Natural killer cell (primary cell): ENCODE measurements at regions not wholly inside any gene's neighbourhood (a gene's known extent, or its start where the extent isn't known, plus 50 kb on each side); places are given as distances from the start of the nearest gene placed in this dataset.

Source experiments
- ATAC-seq, 3 donors: fragments of 150-1000 bp in 2 of 3; fragments of 200-7000 bp in 1 of 3; cut with Tn5 transposase; 1 replicate in 1 of 3; 2 replicates in 2 of 3; pipeline ENCODE4 v1.10.0; 2021; ENCODE audit warnings: mild to moderate bottlenecking in 2 of 3, moderate library complexity in 2 of 3
- DNase-seq, 2 donors: peaks; one replicate each; pipeline versions ENCODE4 v3.0.0 to v3.0.0-alpha.2; 2013 to 2021; ENCODE audit warnings: mixed read lengths in 1 of 2
- H3K27ac ChIP-seq: one replicate; pipeline ENCODE4 v1.5.1; 2013; ENCODE audit warnings: mild to moderate bottlenecking, low read length
- H3K27me3 ChIP-seq: one replicate; pipeline ENCODE4 v1.6.1; 2013; ENCODE audit warnings: low read length; ENCODE audit not compliant: control insufficient read depth, insufficient read depth
- H3K36me3 ChIP-seq: one replicate; pipeline ENCODE4 v1.6.1; 2013; ENCODE audit warnings: low read length; ENCODE audit not compliant: control insufficient read depth, insufficient read depth
- H3K4me1 ChIP-seq: one replicate; pipeline ENCODE4 v1.6.1; 2013; ENCODE audit warnings: low read length; ENCODE audit not compliant: control insufficient read depth, insufficient read depth
- H3K4me3 ChIP-seq: one replicate; pipeline ENCODE4 v1.5.1; 2013; ENCODE audit warnings: low read length
- H3K9me3 ChIP-seq: one replicate; pipeline ENCODE4 v1.6.1; 2013; ENCODE audit warnings: low read length; ENCODE audit not compliant: control insufficient read depth, insufficient read depth
- H3K27ac Mint-ChIP-seq, 2 donors: one replicate each; pipeline ENCODE4 v1.8.0; 2022; ENCODE audit warnings: mild to moderate bottlenecking in 2 of 2, mixed read lengths in 2 of 2, moderate library complexity in 1 of 2
- H3K27me3 Mint-ChIP-seq, 2 donors: one replicate each; pipeline ENCODE4 v1.8.0; 2022; ENCODE audit warnings: low read depth in 2 of 2, mixed read lengths in 2 of 2
- H3K36me3 Mint-ChIP-seq: one replicate; pipeline ENCODE4 v1.8.0; 2022; ENCODE audit warnings: mixed read lengths
- H3K4me1 Mint-ChIP-seq, 2 donors: one replicate each; pipeline ENCODE4 v1.8.0; 2022; ENCODE audit warnings: mixed read lengths in 2 of 2
- H3K4me3 Mint-ChIP-seq: one replicate; pipeline ENCODE4 v1.8.0; 2022; ENCODE audit warnings: mild to moderate bottlenecking, moderate library complexity, mixed read lengths
- H3K9me3 Mint-ChIP-seq, 2 donors: one replicate each; pipeline ENCODE4 v1.8.0; 2022; ENCODE audit warnings: mixed read lengths in 2 of 2
- WGBS: methylation state at CpG from one replicate; pipeline ENCODE4 v1.1.7; 2013; ENCODE audit warnings: missing lambda C conversion rate; ENCODE audit not compliant: insufficient coverage; 5-methylcytosine and 5-hydroxymethylcytosine counted together
- intact Hi-C: fragments of 100-400 bp; cut with micrococcal nuclease; formaldehyde crosslinking; loops from one replicate; pipeline ENCODE4 v1.14.2; 2022
- TF ChIP-seq, protein P1 (sequence below): fragments of 200-600 bp; IDR thresholded peaks from one replicate; pipeline ENCODE4 v1.8.0; 2022; ENCODE audit warnings: antibody characterized with exemption

DNA sequence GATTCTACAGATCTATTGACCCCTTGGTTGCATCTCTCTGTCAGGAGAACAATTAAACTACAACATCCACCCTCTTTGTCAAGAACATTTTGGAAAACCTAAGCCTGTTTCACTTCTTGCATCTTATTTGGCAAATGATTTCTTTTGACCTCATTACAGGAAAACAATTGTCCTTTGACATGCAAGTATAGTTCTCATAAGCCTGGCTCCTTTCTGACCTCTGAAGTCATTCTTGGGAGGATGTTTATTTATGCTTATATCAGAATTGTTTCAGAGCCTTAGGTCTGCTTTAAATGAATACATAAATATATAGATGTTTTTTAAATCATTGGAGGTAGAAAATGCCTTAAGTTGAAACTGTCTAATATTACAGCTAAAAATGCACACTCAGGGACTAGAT, 361.3 kb upstream of the PTGER4 start:
- Mint-ChIP-seq H3K27ac (no peak overlapping the region), H3K36me3 (no peaks in the 10 kb centered on the region), H3K4me3 (no peak overlapping the region), H3K9me3 (peaks cover 0 to 2% of the 10 kb centered on the region in 2 donors), H3K4me1 (peaks cover 0 to 8% of the 10 kb centered on the region in 2 donors), H3K27me3 (peaks cover 0 to 12% of the 10 kb centered on the region in 2 donors)
- TF ChIP-seq, protein P1, sequence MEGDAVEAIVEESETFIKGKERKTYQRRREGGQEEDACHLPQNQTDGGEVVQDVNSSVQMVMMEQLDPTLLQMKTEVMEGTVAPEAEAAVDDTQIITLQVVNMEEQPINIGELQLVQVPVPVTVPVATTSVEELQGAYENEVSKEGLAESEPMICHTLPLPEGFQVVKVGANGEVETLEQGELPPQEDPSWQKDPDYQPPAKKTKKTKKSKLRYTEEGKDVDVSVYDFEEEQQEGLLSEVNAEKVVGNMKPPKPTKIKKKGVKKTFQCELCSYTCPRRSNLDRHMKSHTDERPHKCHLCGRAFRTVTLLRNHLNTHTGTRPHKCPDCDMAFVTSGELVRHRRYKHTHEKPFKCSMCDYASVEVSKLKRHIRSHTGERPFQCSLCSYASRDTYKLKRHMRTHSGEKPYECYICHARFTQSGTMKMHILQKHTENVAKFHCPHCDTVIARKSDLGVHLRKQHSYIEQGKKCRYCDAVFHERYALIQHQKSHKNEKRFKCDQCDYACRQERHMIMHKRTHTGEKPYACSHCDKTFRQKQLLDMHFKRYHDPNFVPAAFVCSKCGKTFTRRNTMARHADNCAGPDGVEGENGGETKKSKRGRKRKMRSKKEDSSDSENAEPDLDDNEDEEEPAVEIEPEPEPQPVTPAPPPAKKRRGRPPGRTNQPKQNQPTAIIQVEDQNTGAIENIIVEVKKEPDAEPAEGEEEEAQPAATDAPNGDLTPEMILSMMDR, result no peak
- DNase-seq, result no peak
- no peaks in the 10 kb centered on the region for H3K9me3 ChIP-seq
- intact Hi-C loops, result no loop called here
- H3K4me1 ChIP-seq, result no peaks in the 10 kb centered on the region
- H3K27me3 ChIP-seq, result no peaks in the 10 kb centered on the region
- no peak overlapping the region for H3K4me3 ChIP-seq
- no peak for ATAC-seq
- no peak overlapping the region for H3K27ac ChIP-seq
- H3K36me3 ChIP-seq, result no peaks in the 10 kb centered on the region

DNA sequence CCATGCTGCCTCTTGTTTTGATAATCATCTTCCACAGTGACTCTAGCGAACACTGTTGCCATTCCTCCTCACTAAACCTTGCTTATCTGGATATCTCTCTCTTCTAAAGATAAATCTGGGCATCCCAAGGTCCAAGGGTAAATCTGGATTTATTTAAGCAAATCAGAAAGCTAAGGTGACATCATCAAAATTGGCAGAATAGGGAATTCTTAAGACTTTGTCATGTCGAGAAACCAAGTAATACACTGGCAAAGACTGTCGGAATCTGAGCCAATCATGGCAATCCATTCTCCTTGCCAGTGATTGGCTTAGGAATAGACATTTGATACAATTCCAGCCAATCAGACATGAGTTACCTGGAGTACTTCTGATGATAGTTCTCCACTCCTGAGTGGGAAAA, 362.7 kb upstream of the PTGER4 start:
- ATAC-seq, result no peak
- H3K4me1 Mint-ChIP-seq, result peaks cover 0 to 8% of the 10 kb centered on the region in 2 donors

DNA sequence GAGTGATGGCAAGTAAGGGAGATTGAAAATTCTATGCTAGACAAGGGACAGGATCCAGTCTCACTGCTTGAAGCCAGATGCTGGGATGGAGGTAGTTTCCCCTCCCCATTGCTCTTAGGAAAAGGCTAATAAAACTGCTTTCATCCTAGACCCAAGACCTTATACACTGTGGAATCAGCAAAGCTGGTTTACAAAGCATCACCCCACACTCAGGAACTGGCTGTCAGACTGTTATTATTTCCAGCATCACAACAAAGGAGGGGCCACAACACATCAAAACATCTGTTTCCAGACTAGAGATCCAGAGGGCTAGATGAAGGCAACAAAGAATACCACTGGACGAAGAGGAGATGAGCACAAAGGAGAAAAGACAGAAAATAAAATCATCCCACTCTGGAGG, 364.6 kb upstream of the PTGER4 start:
- intact Hi-C loops, result no loop called here
- H3K27ac Mint-ChIP-seq, result no peak overlapping the region
- H3K27ac ChIP-seq, result no peak overlapping the region
- no peak overlapping the region for H3K4me3 ChIP-seq
- no CpG with 5 or more reads among the region's 1 CpG for WGBS
- H3K27me3 Mint-ChIP-seq, result peaks cover 0 to 12% of the 10 kb centered on the region in 2 donors
- H3K4me1 Mint-ChIP-seq, result peaks cover 0 to 8% of the 10 kb centered on the region in 2 donors
- no peaks in the 10 kb centered on the region for H3K4me1 ChIP-seq
- ATAC-seq, result no peak
- H3K9me3 Mint-ChIP-seq, result no peaks in the 10 kb centered on the region
- no peak for DNase-seq
- TF ChIP-seq, protein P1, result no peak
- H3K27me3 ChIP-seq, result no peaks in the 10 kb centered on the region
- no peak overlapping the region for H3K4me3 Mint-ChIP-seq
- H3K9me3 ChIP-seq, result no peaks in the 10 kb centered on the region
- H3K36me3 Mint-ChIP-seq, result no peaks in the 10 kb centered on the region
- no peaks in the 10 kb centered on the region for H3K36me3 ChIP-seq

More for the DNA sequence above, 362.7 kb upstream of the PTGER4 start:
- H3K4me3 Mint-ChIP-seq, result no peak overlapping the region
- Histone ChIP-seq H3K4me3 (no peak overlapping the region), H3K27ac (no peak overlapping the region), H3K9me3 (no peaks in the 10 kb centered on the region), H3K27me3 (no peaks in the 10 kb centered on the region), H3K36me3 (no peaks in the 10 kb centered on the region), H3K4me1 (no peaks in the 10 kb centered on the region)
- no peaks in the 10 kb centered on the region for H3K9me3 Mint-ChIP-seq
- peaks cover 0 to 12% of the 10 kb centered on the region in 2 donors for H3K27me3 Mint-ChIP-seq
- no peak for DNase-seq
- H3K27ac Mint-ChIP-seq, result no peak overlapping the region
- TF ChIP-seq, protein P1, result no peak
- intact Hi-C loops, result no loop called here
- WGBS, result 95% methylated on average over 3 of the region's 3 CpGs
- no peaks in the 10 kb centered on the region for H3K36me3 Mint-ChIP-seq

DNA sequence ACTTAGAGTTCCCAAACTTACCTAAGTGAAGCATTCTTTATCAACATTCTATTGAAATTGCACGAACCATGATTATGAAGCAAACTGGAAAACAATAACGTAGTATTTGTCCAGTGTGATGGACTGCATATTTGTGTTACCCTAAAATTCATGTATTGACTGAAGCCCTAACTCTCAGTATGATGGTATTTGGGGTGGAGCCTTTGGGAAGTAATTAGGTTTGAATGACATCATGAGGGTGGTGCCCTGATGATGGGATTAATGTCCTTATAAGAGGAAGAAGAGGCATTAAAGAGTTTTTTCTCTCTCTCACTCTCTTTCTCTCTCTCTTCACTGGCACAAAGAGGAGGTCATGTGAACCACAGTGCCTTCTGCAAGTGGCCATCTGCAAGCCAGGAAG, 365.4 kb upstream of the PTGER4 start:
- WGBS, result 100% methylated on average over 2 of the region's 2 CpGs
- no peak overlapping the region for H3K4me3 Mint-ChIP-seq
- no peak for DNase-seq
- ATAC-seq, result no peak
- Histone ChIP-seq H3K27ac (no peak overlapping the region), H3K9me3 (no peaks in the 10 kb centered on the region), H3K4me1 (no peaks in the 10 kb centered on the region), H3K27me3 (no peaks in the 10 kb centered on the region), H3K36me3 (no peaks in the 10 kb centered on the region), H3K4me3 (no peak overlapping the region)
- H3K27me3 Mint-ChIP-seq, result peaks cover 0 to 12% of the 10 kb centered on the region in 2 donors
- H3K27ac Mint-ChIP-seq, result no peak overlapping the region
- H3K4me1 Mint-ChIP-seq, result peaks cover 0 to 5% of the 10 kb centered on the region in 2 donors
- H3K9me3 Mint-ChIP-seq, result no peaks in the 10 kb centered on the region
- H3K36me3 Mint-ChIP-seq, result no peaks in the 10 kb centered on the region
- TF ChIP-seq, protein P1, result no peak
- intact Hi-C loops, result no loop called here
